PC-3 (cell line): ENCODE measurements at regions not wholly inside any gene's neighbourhood (a gene's known extent, or its start where the extent isn't known, plus 50 kb on each side); places are given as distances from the start of the nearest gene placed in this dataset.

ENCODE experiments used
- ATAC-seq: fragments of 200-7000 bp; cut with Tn5 transposase; 2 replicates; pipeline ENCODE4 v1.9.1; 2020; ENCODE audit warnings: mild to moderate bottlenecking, moderate library complexity
- BruUV-seq: library from RNA; stranded (reverse); fragments of 400-500 nt; replicated peaks from 2 replicates; lab custom pipeline; 2021; lab: Mats Ljungman, UMichigan
- CTCF ChIA-PET: fragments of 300-600 bp; sonication (Branson Sonifier 250); formaldehyde crosslinking; loops from one replicate; lab custom pipeline; 2022; ENCODE audit warnings: antibody characterized with exemption; lab: Charles Lee
- POLR2A ChIA-PET: fragments of 300-600 bp; sonication (Branson Sonifier 250); formaldehyde crosslinking; loops from one replicate; lab custom pipeline; 2022; ENCODE audit warnings: antibody characterized with exemption; ENCODE audit not compliant: unreplicated experiment; lab: Charles Lee
- DNase-seq: peaks from one replicate; pipeline ENCODE4 v3.0.0-alpha.2; 2015
- H2AFZ ChIP-seq: fragments of 300-600 bp; sonication (generic); 2 replicates; pipeline ENCODE4 v1.6.0; 2016; ENCODE audit warnings: antibody characterized with exemption, low read length
- H3F3A ChIP-seq: fragments of 300-600 bp; sonication (generic); one replicate; pipeline ENCODE4 v1.6.0; 2017; ENCODE audit warnings: antibody characterized with exemption, low read length, control low read depth, mild to moderate bottlenecking; ENCODE audit not compliant: unreplicated experiment
- H3K27ac ChIP-seq: fragments of 300-600 bp; sonication (generic); 2 replicates; pipeline ENCODE4 v1.5.1; 2016; ENCODE audit warnings: mild to moderate bottlenecking, low read length
- H3K27me3 ChIP-seq: fragments of 300-600 bp; sonication (generic); 2 replicates; pipeline ENCODE4 v1.6.1; 2016; ENCODE audit warnings: low read length, mixed read lengths
- H3K36me3 ChIP-seq: fragments of 300-600 bp; sonication (generic); 2 replicates; pipeline ENCODE4 v1.6.1; 2016; ENCODE audit warnings: low read depth, mixed run types, low read length, mixed read lengths
- H3K4me1 ChIP-seq: fragments of 300-600 bp; sonication (generic); 2 replicates; pipeline ENCODE4 v1.5.1; 2016; ENCODE audit warnings: low read length; ENCODE audit not compliant: insufficient read depth
- H3K4me2 ChIP-seq: fragments of 300-600 bp; sonication (generic); 2 replicates; pipeline ENCODE4 v1.6.0; 2016; ENCODE audit warnings: low read length
- H3K4me3 ChIP-seq: fragments of 300-600 bp; sonication (generic); 2 replicates; pipeline ENCODE4 v1.5.1; 2016; ENCODE audit warnings: mild to moderate bottlenecking, low read length, mixed read lengths
- H3K79me2 ChIP-seq: fragments of 300-600 bp; sonication (generic); 2 replicates; pipeline ENCODE4 v1.6.1; 2017; ENCODE audit warnings: low read length, mixed read lengths
- H3K9ac ChIP-seq: fragments of 300-600 bp; sonication (generic); 2 replicates; pipeline ENCODE4 v1.6.0; 2016; ENCODE audit warnings: mild to moderate bottlenecking, low read length
- H3K9me2 ChIP-seq: fragments of 300-600 bp; sonication (generic); replicated peaks from 2 replicates; pipeline ENCODE4 v1.6.1; 2016; ENCODE audit warnings: mixed run types, low read length, mixed read lengths
- H3K9me3 ChIP-seq: fragments of 300-600 bp; sonication (generic); 2 replicates; pipeline ENCODE4 v1.6.1; 2016; ENCODE audit warnings: low read length, mixed read lengths
- H4K20me1 ChIP-seq: fragments of 300-600 bp; sonication (generic); 2 replicates; pipeline ENCODE4 v1.6.1; 2016; ENCODE audit warnings: low read length, mixed read lengths
- EZH2 ChIP-seq: fragments of 300-600 bp; sonication (generic); IDR thresholded peaks from one replicate; pipeline ENCODE4 v1.6.1; 2017; ENCODE audit warnings: antibody characterized with exemption, mild to moderate bottlenecking, low read length; ENCODE audit not compliant: unreplicated experiment
- EZH2phosphoT487 ChIP-seq: fragments of 300-600 bp; sonication (generic); IDR thresholded peaks from 2 replicates; pipeline ENCODE4 v1.6.1; 2018; ENCODE audit warnings: mild to moderate bottlenecking, antibody characterized with exemption, low read length, borderline replicate concordance
- intact Hi-C: fragments of 100-400 bp; cut with micrococcal nuclease; formaldehyde crosslinking; loops from 2 replicates; pipeline ENCODE4 v1.9.0; 2023
- TF ChIP-seq, protein P1 (sequence below): fragments of 300-600 bp; sonication (generic); conservative IDR thresholded peaks from 2 replicates; pipeline ENCODE4 v1.5.1; 2017; ENCODE audit warnings: antibody characterized with exemption, low read depth, mild to moderate bottlenecking, low read length

- H3F3A ChIP-seq, result no peaks in the 10 kb centered on the region
- H3K4me2 ChIP-seq, result no peak overlapping the region
- H3K9me2 ChIP-seq, result no peaks in the 10 kb centered on the region
- POLR2A ChIA-PET, result no interaction called here
- H3K79me2 ChIP-seq, result no peaks in the 10 kb centered on the region
- peak; percentile 57 for ATAC-seq
- no peaks in the 10 kb centered on the region for H3K36me3 ChIP-seq
- no peaks in the 10 kb centered on the region for H3K4me1 ChIP-seq
- no peaks in the 10 kb centered on the region for H4K20me1 ChIP-seq
- no peak overlapping the region for H3K27ac ChIP-seq
- peak; percentile 26 for DNase-seq
- peaks cover 10% of the 10 kb centered on the region; the same call in 1 of the 2 replicates for H3K27me3 ChIP-seq
- H3K9ac ChIP-seq, result no peak overlapping the region
- BruUV-seq, result no TSS peak
- intact Hi-C loops, result loop anchor here (1.0 kb wide), 1 partner anchor 183 kb away; no protein-coding TSS in a partner anchor
- CTCF ChIA-PET, result no interaction called here
- TF ChIP-seq EZH2 (no peak), EZH2phosphoT487 (no peak)
- TF ChIP-seq, protein P1, sequence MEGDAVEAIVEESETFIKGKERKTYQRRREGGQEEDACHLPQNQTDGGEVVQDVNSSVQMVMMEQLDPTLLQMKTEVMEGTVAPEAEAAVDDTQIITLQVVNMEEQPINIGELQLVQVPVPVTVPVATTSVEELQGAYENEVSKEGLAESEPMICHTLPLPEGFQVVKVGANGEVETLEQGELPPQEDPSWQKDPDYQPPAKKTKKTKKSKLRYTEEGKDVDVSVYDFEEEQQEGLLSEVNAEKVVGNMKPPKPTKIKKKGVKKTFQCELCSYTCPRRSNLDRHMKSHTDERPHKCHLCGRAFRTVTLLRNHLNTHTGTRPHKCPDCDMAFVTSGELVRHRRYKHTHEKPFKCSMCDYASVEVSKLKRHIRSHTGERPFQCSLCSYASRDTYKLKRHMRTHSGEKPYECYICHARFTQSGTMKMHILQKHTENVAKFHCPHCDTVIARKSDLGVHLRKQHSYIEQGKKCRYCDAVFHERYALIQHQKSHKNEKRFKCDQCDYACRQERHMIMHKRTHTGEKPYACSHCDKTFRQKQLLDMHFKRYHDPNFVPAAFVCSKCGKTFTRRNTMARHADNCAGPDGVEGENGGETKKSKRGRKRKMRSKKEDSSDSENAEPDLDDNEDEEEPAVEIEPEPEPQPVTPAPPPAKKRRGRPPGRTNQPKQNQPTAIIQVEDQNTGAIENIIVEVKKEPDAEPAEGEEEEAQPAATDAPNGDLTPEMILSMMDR, result peak; percentile 42; the same call in 1 of the 2 replicates
- no peaks in the 10 kb centered on the region for H3K9me3 ChIP-seq
- H3K4me3 ChIP-seq, result no peak overlapping the region
- H2AFZ ChIP-seq, result no peak overlapping the region
These were observed 563.0 kb downstream of the LRRIQ3 start for GRCh38 chr1:73635021-73635420.

GRCh38 chr1:73627723-73628122, 570.3 kb downstream of the LRRIQ3 start:
- no TSS peak for BruUV-seq
- no peak for ATAC-seq

DNA sequence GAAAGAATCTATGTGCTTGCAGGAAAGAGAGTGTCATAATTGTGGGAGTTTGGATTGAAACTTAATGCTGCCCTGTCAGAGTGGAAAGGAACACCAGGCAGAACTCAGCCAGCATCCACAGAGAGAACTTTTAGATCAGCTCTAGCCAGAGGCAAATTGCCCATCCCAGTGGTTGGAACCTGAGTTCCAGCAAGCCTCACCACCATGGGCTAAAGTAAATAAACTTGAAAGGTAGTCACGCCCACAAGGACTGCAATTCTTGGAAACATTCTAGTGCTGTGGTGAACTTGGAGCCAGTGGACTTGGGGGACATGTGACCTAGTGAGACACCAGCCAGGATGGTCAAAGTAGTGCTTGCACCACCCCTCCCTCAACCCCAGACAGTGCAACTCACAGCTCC, 571.6 kb downstream of the LRRIQ3 start:
- 0 out of 2 replicates have a peak, but pooled peaks cover 3% of the 10 kb centered on the region for H3K27me3 ChIP-seq
- DNase-seq, result no peak

More at GRCh38 chr1:73627723-73628122, 570.3 kb downstream of the LRRIQ3 start:
- H3F3A ChIP-seq, result no peaks in the 10 kb centered on the region
- no peak for DNase-seq
- TF ChIP-seq EZH2phosphoT487 (no peak), EZH2 (no peak)
- TF ChIP-seq, protein P1, result no peak
- H3K27me3 ChIP-seq, result 0 out of 2 replicates have a peak, but pooled peaks cover 3% of the 10 kb centered on the region
- no peak overlapping the region for H3K27ac ChIP-seq
- no peak overlapping the region for H3K4me2 ChIP-seq
- no peaks in the 10 kb centered on the region for H4K20me1 ChIP-seq
- H3K9me2 ChIP-seq, result no peaks in the 10 kb centered on the region
- no peaks in the 10 kb centered on the region for H3K36me3 ChIP-seq
- ChIA-PET POLR2A (no interaction called here), CTCF (no interaction called here)
- H3K79me2 ChIP-seq, result no peaks in the 10 kb centered on the region
- no peak overlapping the region for H3K4me3 ChIP-seq
- H3K9ac ChIP-seq, result no peak overlapping the region
- no peaks in the 10 kb centered on the region for H3K4me1 ChIP-seq
- H3K9me3 ChIP-seq, result no peaks in the 10 kb centered on the region
- intact Hi-C loops, result no loop called here
- H2AFZ ChIP-seq, result no peak overlapping the region

More for the DNA sequence above, 571.6 kb downstream of the LRRIQ3 start:
- BruUV-seq, result no TSS peak
- Histone ChIP-seq H3F3A (no peaks in the 10 kb centered on the region), H3K36me3 (no peaks in the 10 kb centered on the region), H3K4me2 (no peak overlapping the region), H3K79me2 (no peaks in the 10 kb centered on the region), H3K9me2 (no peaks in the 10 kb centered on the region), H4K20me1 (no peaks in the 10 kb centered on the region), H2AFZ (no peak overlapping the region), H3K9ac (no peak overlapping the region), H3K27ac (no peak overlapping the region), H3K4me1 (no peaks in the 10 kb centered on the region), H3K4me3 (no peak overlapping the region), H3K9me3 (no peaks in the 10 kb centered on the region)
- ATAC-seq, result no peak
- POLR2A ChIA-PET, result no interaction called here
- TF ChIP-seq EZH2 (no peak), EZH2phosphoT487 (no peak)
- TF ChIP-seq, protein P1, result no peak
- intact Hi-C loops, result no loop called here
- CTCF ChIA-PET, result no interaction called here
